GM12892 (cell line): ENCODE measurements at regions not wholly inside any gene's neighbourhood (a gene's known extent, or its start where the extent isn't known, plus 50 kb on each side); places are given as distances from the start of the nearest gene placed in this dataset.

Experiments used
- DNase-seq: peaks from one replicate; pipeline ENCODE4 v3.0.0; 2011; ENCODE audit not compliant: insufficient read length
- FAIRE-seq: peaks from 2 replicates; lab custom pipeline; 2011; peaks lifted over from hg19 to GRCh38; lab: Jason Lieb, UNC
- POLR2A ChIP-seq: IDR thresholded peaks from 2 replicates; pipeline ENCODE4 v1.6.1; 2011; ENCODE audit warnings: low read depth, low read length, control low read depth
- POLR2AphosphoS5 ChIP-seq: IDR thresholded peaks from 2 replicates; pipeline ENCODE4 v1.6.1; 2011; ENCODE audit warnings: low read depth, low read length, control low read depth
- TAF1 ChIP-seq: IDR thresholded peaks from 2 replicates; pipeline ENCODE4 v1.6.1; 2011; ENCODE audit warnings: low read depth, mild to moderate bottlenecking, control low read depth, low read length, borderline replicate concordance

DNA sequence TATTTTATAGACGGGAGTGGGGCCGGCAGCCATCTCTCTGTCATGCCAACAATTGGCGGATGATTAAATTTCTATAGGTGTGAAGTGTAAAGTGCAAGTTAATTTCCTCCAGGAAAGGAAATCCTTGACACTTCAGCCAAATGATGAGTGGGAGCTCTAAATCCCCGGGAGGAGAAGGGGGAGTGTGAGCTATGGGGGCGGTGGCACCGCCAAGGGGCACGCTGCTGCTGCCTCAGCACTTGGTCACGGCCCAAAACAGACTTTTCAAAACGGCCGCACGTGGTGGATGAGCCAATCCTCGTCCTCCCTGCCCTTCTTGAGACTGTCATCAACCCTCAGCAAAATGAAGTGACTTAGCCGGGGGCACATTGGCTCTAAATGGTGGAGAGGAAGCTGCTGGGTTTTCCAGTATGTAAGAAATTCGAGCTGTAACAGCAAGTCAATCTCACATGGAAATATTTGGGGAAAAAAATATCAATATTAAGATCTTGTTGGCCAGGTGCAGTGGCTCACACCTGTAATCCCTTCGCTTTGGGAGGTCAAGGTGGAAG, 200.8 kb downstream of the TFCP2L1 start:
- DNase-seq (no peak), FAIRE-seq (no peak)
- TF ChIP-seq POLR2AphosphoS5 (no peak), POLR2A (no peak), TAF1 (no peak)

DNA sequence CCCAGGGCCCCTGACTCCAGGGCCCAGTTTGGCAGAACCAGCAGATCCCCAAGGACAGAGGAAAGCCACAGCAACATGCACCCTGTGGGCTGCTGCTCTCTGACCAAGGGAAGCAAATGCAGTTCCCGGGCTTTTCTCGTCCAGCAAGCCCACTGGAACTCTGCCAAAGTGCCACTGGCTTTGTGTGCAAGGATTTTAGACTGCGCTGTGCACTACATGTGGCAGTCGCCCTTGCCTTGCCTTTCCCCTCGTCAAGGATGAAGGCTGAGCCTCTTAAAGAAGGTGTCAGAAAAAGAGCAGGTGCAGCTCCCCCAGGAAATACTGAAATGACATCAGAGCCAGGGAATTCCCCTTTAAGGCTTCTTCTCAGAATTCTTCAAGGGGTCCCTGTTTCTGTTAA, 199.2 kb downstream of the TFCP2L1 start:
- FAIRE-seq = no peak
- TF ChIP-seq POLR2A (no peak), TAF1 (no peak), POLR2AphosphoS5 (no peak)
- no peak for DNase-seq

DNA sequence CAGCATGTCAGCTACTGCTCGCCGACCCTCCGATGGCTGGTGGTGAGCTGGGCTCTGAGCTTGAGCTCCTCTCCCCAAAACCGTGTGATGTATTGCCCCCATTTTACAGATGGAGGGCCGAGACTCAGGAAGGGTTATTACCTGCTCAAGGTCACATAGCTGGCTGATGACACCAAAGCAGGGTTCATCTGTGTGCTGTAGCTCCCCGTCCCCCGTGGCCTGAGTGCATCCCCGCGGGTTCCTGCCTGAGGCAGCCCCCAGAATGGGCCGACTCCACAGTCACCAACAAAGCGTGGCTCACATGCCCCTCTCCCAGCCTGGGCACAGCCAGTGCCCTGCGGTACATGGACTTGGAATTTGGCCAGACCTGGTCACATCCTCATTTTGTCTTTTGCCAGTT, 198.6 kb downstream of the TFCP2L1 start:
- TF ChIP-seq TAF1 = no peak
- FAIRE-seq (no peak), DNase-seq (no peak)

DNA sequence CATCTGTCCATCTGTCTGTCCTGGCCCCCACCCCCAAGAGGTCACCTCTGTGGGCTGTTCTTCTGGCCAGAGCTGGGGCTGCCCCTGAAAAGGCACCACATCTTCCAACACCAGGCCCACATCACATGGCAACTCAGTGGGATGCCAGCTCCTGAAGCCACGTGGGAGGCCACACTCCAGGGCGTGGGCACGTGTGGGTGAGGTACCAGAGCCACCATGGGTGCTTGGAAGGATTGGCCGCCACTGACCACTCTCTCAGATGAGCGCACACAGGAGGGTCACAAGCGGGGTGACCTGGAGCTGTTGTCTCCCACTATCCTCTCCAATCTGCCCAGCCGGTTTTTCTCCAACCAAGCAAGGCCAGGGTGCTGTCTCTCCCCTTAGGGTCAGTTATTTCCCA, 197.9 kb downstream of the TFCP2L1 start:
- no peak for TF ChIP-seq POLR2AphosphoS5
- no peak for TF ChIP-seq POLR2A
- TF ChIP-seq TAF1 = no peak
- no peak for DNase-seq
- FAIRE-seq = no peak

DNA sequence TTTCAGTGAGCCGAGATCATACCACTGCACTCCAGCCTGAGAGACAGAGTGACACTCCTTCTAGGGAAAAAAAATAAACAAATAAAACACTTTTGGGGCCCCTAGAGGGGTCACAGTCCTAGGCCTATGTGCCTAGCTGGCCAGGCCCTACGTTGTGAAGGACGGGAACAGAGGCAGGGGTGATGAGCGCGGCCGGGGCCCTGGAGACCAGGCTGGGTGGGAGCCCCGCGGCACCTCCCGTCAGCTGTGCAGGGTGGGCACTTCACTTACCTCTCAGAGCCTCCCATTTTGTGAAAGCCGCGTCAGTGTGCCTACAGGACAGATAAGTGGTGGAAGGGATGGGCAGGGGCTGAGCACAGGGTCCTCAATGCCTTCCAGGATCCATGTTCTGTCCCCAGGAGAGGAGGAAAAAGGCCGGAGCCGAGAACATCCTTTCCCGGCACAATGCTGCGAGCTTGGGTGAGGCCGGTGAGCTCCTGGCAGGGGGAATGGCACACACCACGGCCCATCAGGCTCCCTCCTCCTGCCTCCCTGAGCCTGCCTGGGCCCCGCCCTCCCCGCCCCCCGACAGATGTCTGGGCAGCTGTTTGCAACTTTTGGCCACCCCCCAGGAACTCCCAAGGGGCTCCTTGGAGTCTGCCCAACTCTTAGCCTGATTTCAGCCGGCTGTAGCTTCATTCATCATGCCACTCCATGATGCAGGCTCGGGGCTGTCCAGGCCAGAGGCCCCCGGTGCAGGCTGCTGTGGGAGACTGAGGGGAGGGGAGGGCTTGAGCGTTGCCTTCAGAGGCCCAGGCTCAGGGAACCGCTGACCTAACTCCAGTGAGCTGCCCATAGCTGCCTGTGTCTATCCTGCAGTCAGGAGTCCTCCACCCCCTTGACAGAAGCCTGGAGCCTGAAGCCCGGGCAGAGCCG, 196.5 kb downstream of the TFCP2L1 start:
- DNase-seq (no peak), FAIRE-seq (no peak)

DNA sequence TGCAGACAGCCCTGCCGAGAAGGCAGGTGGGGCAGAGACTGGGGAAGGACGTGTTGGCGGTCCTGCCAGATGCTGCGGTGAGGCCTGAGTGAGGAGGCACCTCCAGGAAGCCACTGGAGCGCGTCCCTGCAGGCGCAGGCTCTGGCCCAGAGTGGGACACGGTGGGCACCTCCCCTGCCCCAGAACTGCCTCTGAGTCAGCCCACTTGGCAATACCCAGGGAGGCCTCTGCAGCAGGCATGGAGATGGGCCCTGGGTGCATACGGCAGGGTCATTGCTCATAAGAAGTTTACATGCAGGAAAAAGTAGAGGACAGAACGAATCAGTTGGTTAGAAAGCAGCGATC, 195.9 kb downstream of the TFCP2L1 start:
- no peak for FAIRE-seq
- DNase-seq = no peak
- TF ChIP-seq POLR2AphosphoS5 (no peak), POLR2A (no peak), TAF1 (no peak)

More for the DNA sequence above, 196.5 kb downstream of the TFCP2L1 start:
- TF ChIP-seq POLR2A (no peak), TAF1 (no peak), POLR2AphosphoS5 (no peak)

DNA sequence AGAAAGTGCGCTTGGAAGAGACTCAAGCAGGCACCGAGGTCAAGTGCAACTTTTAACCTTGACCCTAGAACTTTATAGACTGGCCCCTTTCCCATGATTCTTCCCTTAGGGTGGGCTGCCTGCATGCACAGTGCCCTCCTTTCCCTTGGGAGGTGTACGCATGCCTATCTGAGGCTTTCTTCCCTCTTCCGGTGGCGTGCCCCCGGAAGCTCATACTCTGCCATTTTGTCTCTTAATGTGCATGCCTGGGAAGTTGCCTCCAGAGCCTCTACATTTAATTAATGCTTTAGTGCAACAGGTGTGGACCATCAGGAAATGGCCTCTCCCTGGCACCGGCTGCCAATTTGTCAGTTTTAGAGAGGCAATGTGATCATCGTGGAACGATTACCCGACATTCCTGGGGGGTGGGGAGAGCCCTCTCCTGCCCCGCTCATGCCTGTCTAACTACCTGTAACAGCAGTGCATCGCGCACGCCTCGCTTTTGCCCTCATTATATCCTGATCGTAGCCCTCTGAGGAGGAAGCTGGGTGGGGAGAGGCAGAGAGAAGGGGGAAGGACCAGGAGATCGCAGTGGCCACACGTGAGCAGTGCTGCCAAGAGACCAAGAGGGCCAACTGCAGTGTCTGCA, 194.8 kb downstream of the TFCP2L1 start:
- DNase-seq (no peak), FAIRE-seq (no peak)
- TF ChIP-seq POLR2A (no peak), POLR2AphosphoS5 (no peak), TAF1 (no peak)

DNA sequence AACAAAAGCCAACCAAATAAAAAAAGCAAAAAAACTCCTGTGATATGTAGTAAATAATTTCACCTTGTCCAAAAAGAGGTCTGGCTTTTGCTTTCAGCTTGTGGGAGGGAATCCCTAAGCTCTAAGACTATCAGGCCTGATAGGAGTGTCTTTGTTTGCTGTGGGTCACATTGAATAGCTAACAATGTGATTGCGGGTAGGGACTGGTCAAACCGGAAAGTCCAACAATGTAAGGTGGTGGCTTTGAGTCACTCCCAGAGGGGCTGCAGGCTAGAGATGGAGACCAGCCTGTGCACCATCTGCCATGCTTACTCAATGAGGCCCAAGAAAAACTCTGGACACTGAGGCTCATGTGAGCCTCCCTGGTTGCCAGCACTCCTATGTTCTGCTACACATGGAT, 192.9 kb downstream of the TFCP2L1 start:
- FAIRE-seq = no peak
- no peak for TF ChIP-seq TAF1
- no peak for TF ChIP-seq POLR2AphosphoS5
- TF ChIP-seq POLR2A = no peak
- no peak for DNase-seq

DNA sequence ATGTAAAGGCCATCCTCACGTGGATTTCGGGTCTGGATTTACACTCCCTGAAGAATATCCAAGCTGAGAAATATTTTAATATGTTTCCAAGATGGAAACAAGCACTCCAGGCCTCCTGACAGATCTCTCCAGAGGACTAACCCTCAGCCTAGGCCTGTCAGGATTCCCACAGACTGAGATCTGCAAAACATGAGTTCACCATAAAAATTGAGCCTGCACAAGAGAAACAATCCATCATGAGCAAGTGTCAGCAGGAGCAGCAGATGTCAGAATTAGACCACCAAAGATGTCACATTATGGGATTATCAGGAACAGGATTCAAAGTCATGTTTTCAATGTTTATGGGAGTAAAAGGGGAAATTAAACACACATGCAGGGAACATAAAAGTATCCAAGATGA, 191.3 kb downstream of the TFCP2L1 start:
- TF ChIP-seq POLR2AphosphoS5 = no peak
- TF ChIP-seq TAF1 = no peak
- no peak for TF ChIP-seq POLR2A
- DNase-seq = no peak
- no peak for FAIRE-seq

DNA sequence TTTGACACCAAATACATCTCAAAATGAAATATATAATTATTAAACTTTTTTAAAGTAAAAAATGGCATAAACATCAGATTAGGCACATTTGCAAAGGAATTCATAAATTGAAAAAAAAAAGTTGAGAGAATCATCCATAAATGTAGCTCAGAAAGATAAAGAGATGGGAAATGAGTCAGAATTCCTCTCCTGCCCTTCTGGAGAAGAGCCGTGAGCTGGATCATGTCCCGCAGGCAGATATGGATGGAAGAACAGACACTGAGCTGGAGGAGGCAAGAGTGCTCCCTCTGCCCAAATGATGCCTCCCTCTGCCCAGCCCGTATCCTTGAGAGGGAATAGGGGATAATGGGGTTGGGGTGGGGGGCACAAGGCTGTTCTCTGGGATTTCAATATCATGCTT, 190.9 kb downstream of the TFCP2L1 start:
- FAIRE-seq (no peak), DNase-seq (no peak)
- TF ChIP-seq POLR2A = no peak
- no peak for TF ChIP-seq POLR2AphosphoS5
- TF ChIP-seq TAF1 = no peak

DNA sequence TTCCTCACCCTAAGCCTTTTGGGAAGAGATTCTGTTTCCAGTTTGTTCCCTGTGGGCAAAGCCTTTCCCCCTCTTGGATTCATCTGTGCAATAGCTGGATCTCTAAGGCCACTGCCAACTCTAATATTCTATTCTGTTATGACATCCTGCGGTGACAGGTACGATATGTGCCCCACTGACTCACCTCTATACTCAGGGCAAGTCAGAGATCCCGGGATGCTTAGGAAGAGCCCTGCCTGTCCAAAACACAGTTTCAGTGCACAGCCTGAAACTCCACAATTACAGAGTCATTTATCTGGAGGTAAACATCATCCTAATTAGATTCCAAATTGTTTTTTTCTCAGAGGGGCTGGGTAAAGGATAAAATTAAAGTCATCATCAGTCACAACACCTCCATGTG, 190.2 kb downstream of the TFCP2L1 start:
- FAIRE-seq = no peak
- TF ChIP-seq TAF1 = no peak
- TF ChIP-seq POLR2A = no peak
- no peak for DNase-seq
